ENCODE measurements at regions not wholly inside any gene's neighbourhood (a gene's known extent, or its start where the extent isn't known, plus 50 kb on each side); places are given as distances from the start of the nearest gene placed in this dataset.

GRCh38 chr3:127363891-127364290 lies 76.0 kb upstream of the PRR20G start:
- H3K4me3 ChIP-seq (replicated peaks; ENCODE audit: low read depth, low read length): no peak overlapping the region
- no peaks in the 10 kb centered on the region for H3K36me3 ChIP-seq (ENCODE audit: control insufficient read depth, insufficient read depth, low read length)
- no peak for TF ChIP-seq CTCF (IDR thresholded peaks at IDR 0.05; ENCODE audit: insufficient read depth, low read length, poor library complexity, severe bottlenecking)
- no peak for DNase-seq (ENCODE audit: extremely low read depth, insufficient read length)
- H3K27me3 ChIP-seq (replicated peaks; ENCODE audit: control insufficient read depth, insufficient read depth, low read length): no peaks in the 10 kb centered on the region; the same call in 1 of the 2 replicates

DNA sequence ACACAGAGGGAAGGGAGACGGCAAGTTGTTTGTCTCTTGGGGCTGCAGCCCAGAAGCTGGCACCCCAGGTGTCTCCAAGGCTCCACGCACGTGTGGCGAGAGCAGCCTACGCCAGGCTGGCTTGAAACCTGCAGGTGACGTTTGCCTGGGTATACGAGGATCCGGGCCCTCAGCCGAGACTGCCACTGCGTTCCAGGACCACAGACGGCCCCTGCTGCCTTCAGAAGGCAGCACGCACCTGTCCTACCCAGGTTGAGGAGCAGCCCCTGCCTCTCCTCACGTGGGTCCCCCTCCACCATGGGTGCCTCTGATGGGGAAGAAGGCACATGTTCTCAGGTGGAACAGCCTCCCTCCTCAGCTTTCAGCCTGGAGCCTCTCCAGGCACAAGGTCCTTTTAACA lies 75.3 kb upstream of the PRR20G start:
- Histone ChIP-seq H3K4me3 (replicated peaks; ENCODE audit: low read depth, low read length) (no peak overlapping the region), H3K36me3 (ENCODE audit: control insufficient read depth, insufficient read depth, low read length) (no peaks in the 10 kb centered on the region), H3K27me3 (replicated peaks; ENCODE audit: control insufficient read depth, insufficient read depth, low read length) (no peaks in the 10 kb centered on the region; the same call in 1 of the 2 replicates)
- TF ChIP-seq CTCF (IDR thresholded peaks at IDR 0.05; ENCODE audit: insufficient read depth, low read length, poor library complexity, severe bottlenecking): no peak
- no peak for DNase-seq (ENCODE audit: extremely low read depth, insufficient read length)

GRCh38 chr3:127360647-127361046 lies 72.8 kb upstream of the PRR20G start:
- no peak for TF ChIP-seq CTCF (IDR thresholded peaks at IDR 0.05; ENCODE audit: insufficient read depth, low read length, poor library complexity, severe bottlenecking)
- Histone ChIP-seq H3K4me3 (replicated peaks; ENCODE audit: low read depth, low read length) (no peak overlapping the region), H3K36me3 (ENCODE audit: control insufficient read depth, insufficient read depth, low read length) (no peaks in the 10 kb centered on the region), H3K27me3 (replicated peaks; ENCODE audit: control insufficient read depth, insufficient read depth, low read length) (no peaks in the 10 kb centered on the region; the same call in 1 of the 2 replicates)
- DNase-seq (ENCODE audit: extremely low read depth, insufficient read length): no peak

DNA sequence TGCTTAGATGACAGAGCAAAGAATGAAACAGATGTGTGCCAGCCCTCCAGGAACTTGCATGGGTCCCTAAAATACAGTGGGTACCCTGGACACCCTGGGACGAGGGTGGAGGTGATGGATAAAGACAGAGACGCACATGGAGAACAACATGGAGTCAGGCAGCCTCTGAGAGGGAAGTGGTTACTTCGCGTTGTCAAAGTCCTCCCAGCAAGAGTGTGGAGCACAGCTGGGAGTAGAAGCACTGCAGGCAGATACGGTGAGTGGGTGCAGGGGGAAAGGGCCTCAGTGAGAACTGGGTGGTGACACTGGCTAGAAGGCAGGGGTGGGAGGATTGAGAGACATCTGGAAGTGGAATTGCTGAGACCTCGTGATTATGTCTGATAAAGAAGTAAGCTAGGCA lies 70.8 kb upstream of the PRR20G start:
- DNase-seq (ENCODE audit: extremely low read depth, insufficient read length): no peak
- no peak overlapping the region for H3K4me3 ChIP-seq (replicated peaks; ENCODE audit: low read depth, low read length)
- TF ChIP-seq CTCF (IDR thresholded peaks at IDR 0.05; ENCODE audit: insufficient read depth, low read length, poor library complexity, severe bottlenecking): no peak
- H3K36me3 ChIP-seq (ENCODE audit: control insufficient read depth, insufficient read depth, low read length): no peaks in the 10 kb centered on the region
- no peaks in the 10 kb centered on the region; the same call in 1 of the 2 replicates for H3K27me3 ChIP-seq (replicated peaks; ENCODE audit: control insufficient read depth, insufficient read depth, low read length)

DNA sequence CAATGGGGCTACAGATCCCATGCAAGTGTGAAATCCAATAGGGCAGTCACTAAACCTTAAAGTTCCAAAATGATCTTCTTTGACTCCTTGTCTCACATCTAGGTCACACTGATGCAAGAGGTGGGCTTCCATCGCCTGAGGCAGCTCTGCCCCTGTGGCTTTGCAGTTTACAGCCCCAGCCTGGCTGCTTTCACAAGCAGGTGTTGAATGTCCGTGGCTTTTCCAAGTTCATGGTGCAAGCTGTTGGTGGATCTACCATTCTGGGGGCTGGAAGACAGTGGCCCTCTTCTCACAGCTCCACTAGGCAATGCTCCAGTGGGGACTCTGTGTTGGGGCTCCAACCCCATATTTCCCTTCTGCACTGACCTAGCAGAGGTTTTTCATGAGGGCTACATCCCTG lies 68.5 kb upstream of the PRR20G start:
- Histone ChIP-seq H3K27me3 (replicated peaks; ENCODE audit: control insufficient read depth, insufficient read depth, low read length) (no peaks in the 10 kb centered on the region), H3K36me3 (ENCODE audit: control insufficient read depth, insufficient read depth, low read length) (no peaks in the 10 kb centered on the region), H3K4me3 (replicated peaks; ENCODE audit: low read depth, low read length) (no peak overlapping the region)
- TF ChIP-seq CTCF (IDR thresholded peaks at IDR 0.05; ENCODE audit: insufficient read depth, low read length, poor library complexity, severe bottlenecking): no peak
- no peak for DNase-seq (ENCODE audit: extremely low read depth, insufficient read length)

- H3K4me3 ChIP-seq (replicated peaks; ENCODE audit: low read depth, low read length): no peak overlapping the region
- H3K27me3 ChIP-seq (replicated peaks; ENCODE audit: control insufficient read depth, insufficient read depth, low read length): no peaks in the 10 kb centered on the region
- H3K36me3 ChIP-seq (ENCODE audit: control insufficient read depth, insufficient read depth, low read length): no peaks in the 10 kb centered on the region
- no peak for DNase-seq (ENCODE audit: extremely low read depth, insufficient read length)
- no peak for TF ChIP-seq CTCF (IDR thresholded peaks at IDR 0.05; ENCODE audit: insufficient read depth, low read length, poor library complexity, severe bottlenecking)
These were observed 66.9 kb upstream of the PRR20G start for GRCh38 chr3:127354761-127355160.

All from GM06990 (cell line).